Panc1 (cell line): ENCODE measurements at regions not wholly inside any gene's neighbourhood (a gene's known extent, or its start where the extent isn't known, plus 50 kb on each side); places are given as distances from the start of the nearest gene placed in this dataset.

Source experiments
- CTCF ChIP-seq: fragments of 450-650 bp; IDR thresholded peaks from 2 replicates; pipeline ENCODE4 v1.5.1; 2017; ENCODE audit warnings: mild to moderate bottlenecking
- POLR2AphosphoS5 ChIP-seq: IDR thresholded peaks from 2 replicates; pipeline ENCODE4 v1.6.1; 2012; ENCODE audit warnings: mild to moderate bottlenecking, low read depth, low read length, moderate library complexity
- SIN3A ChIP-seq: IDR thresholded peaks from 2 replicates; pipeline ENCODE4 v1.6.1; 2012; ENCODE audit warnings: low read depth, mild to moderate bottlenecking, low read length, moderate library complexity, borderline replicate concordance; ENCODE audit not compliant: insufficient read depth

GRCh38 chr1:99407018-99407417 lies 142.7 kb downstream of the PLPPR4 start:
- no peak for TF ChIP-seq CTCF
- no peak for TF ChIP-seq POLR2AphosphoS5
- no peak for TF ChIP-seq SIN3A
